NCI-H1105 treated with DMSO at 0.1 percent for 48 hours (cell line): ENCODE measurements at regions not wholly inside any gene's neighbourhood (a gene's known extent, or its start where the extent isn't known, plus 50 kb on each side); places are given as distances from the start of the nearest gene placed in this dataset.
"Not testable (repeated sequence)": the region's sequence is repeated elsewhere in the genome, so short reads cannot be mapped to it uniquely, and the experiment has no call there.

ENCODE experiments used
- DNase-seq: peaks from one replicate; lab custom pipeline; 2025; lab: John Stamatoyannopoulos, UW

DNA sequence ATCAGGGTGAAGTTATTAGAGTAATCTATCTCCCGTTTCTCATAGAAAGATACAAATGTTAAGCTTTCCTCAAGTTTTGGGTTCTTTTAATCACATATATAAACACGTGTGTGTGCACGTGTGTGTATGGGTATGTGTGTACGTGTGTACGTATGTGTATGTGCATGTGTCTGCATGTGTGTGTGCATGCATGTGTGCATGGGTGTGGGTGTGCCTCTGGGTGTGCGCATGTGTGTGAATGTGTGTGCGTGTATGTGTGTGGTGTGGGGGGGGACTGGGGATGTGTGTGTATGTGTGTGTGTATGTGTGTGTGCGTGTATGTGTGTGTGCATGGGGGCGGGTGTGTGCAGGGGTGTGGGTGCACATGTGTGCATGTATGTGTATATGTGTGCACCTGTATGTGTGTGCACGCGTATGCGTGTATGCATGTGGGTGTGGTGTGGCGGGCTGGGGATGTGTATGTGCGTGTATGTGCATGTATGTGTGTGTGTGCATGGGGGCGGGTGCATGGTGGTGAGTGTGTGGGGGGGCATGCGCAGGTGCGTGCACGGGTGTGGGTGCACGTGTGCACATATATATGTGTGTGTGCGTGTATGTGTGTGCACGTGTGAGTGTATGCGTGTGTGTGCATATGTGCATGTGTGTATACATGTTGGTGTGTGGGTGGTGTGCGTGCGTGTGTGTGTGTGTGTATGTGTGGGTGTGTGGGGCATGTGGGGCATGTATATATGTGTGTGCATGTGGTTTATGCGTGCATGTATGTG, 304.0 kb downstream of the MBD2 start:
- no peak for DNase-seq

DNA sequence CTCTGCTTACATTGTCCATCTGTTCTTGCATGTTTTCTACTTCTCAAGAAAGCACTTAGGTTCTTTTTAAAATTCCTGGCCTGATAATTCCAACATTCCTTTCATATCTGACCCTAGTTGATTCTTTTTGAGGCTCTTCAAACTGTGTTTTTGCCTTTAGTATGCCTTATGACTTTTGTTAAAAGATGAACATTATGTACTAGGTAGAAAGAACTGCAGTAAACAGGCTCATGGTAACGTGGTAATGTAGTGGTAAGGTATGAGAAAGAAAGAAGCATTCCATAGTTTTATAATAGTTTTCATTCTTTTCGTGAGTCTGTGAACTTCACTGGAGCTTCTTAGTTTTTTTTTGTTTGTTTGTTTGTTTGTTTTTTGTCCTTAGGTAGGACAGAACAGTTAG, 306.4 kb downstream of the MBD2 start:
- no peak for DNase-seq

DNA sequence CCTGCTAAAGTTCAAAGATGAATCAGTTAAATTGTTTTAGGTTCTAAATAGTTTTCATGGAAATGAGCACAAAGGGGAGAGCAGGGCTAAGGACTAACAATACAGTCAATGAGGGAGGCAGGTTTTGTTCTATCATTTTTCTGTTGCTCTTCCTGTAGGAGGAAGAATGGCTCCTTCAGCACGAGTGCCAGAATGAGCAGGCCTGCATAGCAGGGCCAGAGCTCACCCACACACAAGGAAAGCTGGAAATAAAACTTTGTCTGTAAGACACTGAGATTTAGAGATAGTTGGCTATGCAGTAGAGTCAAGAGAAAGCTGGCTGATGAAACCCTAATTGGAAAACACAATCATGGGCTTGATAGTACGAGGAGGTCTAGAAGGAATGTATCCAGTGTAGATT, 313.3 kb downstream of the MBD2 start:
- DNase-seq: no peak

GRCh38 chr18:53909668-53910067, 314.8 kb downstream of the MBD2 start:
- DNase-seq: no peak

GRCh38 chr18:53907921-53908320, 316.5 kb downstream of the MBD2 start:
- DNase-seq: no peak

DNA sequence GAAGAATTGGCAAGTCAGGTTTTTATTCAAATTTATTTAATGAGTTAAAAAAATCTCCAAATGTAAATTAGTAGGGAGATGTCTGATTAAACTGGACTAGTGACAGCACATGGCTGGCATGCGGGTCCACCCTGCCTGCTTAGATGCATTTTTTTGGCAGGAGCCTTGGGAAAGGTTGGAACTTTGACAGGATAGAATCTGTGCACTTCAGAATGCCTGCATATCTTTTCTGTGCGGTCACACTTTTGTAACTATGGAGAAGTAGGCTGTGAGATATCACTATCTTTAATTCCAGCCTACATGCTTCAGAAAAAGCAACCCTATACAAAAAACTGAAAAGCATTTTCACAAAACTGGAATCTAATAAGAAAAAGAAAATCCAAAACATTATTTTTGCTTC, 317.8 kb downstream of the MBD2 start:
- no peak for DNase-seq

- no peak for DNase-seq
These were observed 329.6 kb downstream of the MBD2 start for GRCh38 chr18:53894675-53895442.

DNA sequence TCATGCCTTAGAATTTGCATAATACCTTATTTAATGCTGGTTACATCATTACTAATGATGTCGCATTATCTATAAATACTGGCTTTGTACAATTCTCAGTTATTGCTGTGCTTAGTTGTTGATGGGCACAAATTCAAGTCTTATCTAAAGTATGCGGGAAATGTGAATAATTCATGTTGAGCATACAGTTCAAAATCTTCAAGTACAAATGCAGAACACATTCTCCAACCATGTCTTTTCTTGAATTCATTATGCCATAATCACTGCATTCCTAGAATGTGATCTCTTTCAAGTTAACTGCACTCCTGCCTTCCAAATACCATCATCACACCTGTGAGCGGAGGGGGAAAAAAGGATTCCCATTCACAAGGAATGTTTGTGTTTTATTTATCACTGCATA, 337.0 kb downstream of the MBD2 start:
- DNase-seq: no peak

DNA sequence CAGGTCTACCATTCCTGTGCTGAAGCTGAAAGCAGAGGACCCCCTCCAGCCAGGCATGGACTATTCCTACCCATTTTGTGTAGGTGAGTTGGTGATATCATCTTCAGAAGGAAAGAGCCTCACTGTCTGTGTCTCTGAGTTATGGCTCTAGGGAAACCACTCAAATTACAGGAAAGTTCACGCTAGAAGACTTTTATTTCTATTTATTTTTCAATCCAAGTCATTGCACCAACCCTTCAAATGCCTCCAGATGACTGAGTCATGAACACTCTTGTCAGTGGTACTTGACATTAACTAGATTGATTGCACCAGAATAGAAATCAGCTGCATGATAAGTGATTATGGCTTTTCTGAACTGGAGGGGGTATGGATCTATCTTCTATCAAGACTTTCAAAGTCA, 338.4 kb downstream of the MBD2 start:
- DNase-seq: no peak

- no peak for DNase-seq
These were observed 340.7 kb downstream of the MBD2 start for GRCh38 chr18:53883771-53884170.

GRCh38 chr18:53874103-53874502, 350.4 kb downstream of the MBD2 start:
- no peak for DNase-seq

- no peak for DNase-seq
These were observed 359.7 kb downstream of the MBD2 start for GRCh38 chr18:53864770-53865169.

GRCh38 chr18:53862921-53863320, 361.5 kb downstream of the MBD2 start:
- DNase-seq: no peak

DNA sequence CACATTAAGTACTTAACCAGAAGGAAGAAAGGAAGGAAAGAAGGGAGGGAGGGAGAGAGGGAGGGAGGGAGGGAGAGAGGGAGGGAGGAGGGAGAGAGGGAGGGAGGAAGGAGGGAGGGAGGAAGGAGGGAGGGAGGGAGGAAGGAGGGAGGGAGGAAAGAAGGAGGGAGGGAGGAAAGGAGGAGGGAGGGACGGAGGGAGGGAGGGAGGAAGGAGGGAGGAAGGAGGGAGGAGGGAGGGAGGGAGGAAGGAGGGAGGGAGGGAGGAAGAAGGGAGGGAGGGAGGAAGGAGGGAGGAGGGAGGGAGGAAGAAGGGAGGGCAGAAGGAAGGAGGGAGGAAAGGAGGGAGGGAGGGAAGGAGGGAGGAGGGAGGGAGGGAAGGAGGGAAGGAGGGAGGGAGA, 363.3 kb downstream of the MBD2 start:
- DNase-seq: no peak

DNA sequence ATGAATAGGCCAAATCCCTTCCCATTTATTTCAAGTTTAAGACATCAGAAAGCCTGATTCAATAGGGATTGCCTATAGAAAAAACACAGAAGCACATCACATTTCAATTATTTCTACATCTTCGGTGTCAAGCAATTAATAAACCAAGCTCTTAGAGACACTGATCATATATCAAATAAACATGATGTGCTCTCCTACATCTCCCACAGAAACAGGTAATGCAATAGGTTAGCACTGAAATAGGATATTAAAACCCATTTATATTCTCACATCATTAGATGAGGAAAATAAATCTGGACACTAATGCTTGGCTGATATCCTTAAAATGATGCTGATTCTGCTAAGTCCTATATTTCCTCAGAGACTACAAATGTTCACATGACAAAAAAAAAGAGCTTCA, 364.7 kb downstream of the MBD2 start:
- DNase-seq: no peak

DNA sequence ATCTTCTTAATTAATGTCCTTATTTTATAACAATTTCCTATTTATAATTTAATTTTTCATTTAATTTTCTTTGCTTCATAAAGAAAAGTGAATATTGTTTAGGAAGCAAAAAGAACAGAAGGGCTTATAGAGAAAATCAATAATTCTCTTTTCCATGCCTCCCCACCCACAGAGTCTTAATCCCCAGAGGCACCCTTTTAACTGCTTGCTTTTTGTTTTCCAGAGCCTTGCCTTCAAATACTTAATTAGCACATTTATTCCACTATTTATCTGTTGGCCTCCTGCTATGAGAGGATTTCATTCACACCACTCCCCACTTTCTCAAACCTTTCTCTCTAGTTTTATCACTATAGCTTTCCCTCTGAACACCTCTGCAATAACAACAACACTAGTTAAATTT, 373.6 kb downstream of the MBD2 start:
- DNase-seq: peak; percentile 5

DNA sequence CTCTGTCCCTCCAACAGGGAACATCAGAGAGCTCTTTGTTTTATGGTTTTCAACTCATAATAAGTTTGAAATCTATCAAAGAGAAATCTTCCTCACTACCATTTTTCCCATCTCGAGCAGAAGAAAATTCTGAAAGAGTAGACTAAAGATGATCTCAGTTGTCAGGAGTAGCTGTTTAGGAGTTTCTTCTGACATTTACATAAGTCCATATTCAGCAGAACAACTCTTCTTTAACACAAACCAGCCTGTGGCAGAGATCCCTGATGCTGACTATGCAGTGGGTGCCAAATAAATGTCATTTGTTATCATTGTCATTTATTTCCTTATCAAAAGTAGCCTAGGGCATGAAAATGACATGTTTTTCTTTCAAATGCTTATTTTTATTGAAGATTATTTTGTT, 380.7 kb downstream of the MBD2 start:
- DNase-seq: no peak

- no peak for DNase-seq
These were observed 381.2 kb downstream of the MBD2 start for GRCh38 chr18:53843113-53843760.

DNA sequence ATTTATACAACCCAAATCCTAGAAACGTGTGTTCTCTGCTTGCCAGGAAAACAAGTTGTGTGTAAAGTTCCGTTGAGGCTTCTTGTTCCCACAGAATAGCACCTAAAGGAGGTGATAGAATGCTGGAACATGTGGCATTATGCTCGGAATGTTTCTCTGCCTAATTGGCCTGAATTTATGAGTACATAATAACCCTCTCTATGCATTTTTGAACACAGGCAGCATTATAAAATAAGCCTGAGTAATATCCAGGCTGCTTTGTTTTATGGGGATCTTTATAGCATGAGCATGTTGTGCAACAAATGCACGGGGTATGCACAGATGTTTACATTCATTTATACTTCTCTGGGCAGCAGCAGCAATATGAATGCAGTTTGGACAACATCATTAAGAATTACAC, 385.7 kb downstream of the MBD2 start:
- DNase-seq: no peak

DNA sequence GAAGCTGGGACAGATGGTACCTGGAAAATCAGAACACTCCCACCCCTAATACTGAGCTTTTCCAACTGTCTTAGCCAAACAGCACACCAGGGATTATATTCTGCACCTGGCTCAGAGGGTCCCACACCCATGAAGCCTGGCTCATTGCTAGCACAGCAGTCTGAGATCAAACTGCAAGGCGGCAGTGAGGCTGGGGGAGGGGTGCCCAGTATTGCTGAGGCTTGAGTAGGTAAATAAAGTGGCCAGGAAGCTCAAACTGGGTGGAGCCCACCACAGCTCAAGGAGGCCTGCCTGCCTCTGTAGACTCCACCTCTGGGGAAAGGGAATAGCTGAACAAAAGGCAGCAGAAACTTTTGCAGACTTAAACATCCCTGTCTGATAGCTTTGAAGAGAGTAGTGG, 403.3 kb downstream of the MBD2 start:
- DNase-seq: not testable (repeated sequence)

DNA sequence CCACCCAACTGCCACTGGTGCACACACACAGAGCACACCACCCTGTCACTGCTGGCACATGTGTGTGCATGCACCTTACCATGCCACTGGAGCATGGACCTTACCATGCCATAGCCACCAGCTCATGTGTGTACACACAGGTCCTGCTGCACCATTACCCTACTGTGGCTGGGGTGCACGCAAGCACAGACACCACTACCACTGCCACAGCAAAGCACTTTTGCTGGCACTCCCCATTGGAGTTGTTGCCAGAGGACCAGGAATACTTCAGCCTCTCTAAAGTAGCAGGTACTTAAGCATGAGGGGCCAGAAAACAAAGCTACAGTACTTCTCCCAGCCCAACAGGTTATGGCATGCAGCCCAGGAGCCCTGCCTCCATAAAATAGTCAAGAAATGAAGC, 404.8 kb downstream of the MBD2 start:
- peak; percentile 63 for DNase-seq

DNA sequence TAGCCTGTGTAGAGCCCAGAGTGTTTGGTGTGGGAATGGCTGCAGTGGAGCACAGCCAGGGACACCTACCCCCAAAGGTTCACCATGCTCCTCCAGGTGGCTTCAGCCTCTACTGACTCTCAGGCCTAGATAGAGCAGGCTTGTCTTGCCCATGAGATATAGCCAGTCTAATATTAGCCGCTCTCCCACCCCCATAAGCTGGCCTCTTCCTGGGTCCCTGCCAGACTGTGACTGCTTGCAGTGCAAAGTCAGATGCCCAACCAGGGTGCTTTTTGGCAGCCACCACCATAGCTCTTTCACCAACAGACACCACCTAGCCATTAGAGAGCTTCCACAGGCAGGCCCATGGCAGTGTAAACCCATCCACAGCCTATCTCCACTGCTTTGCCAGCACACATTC, 405.3 kb downstream of the MBD2 start:
- DNase-seq: no peak
